ENCODE measurements at regions not wholly inside any gene's neighbourhood (a gene's known extent, or its start where the extent isn't known, plus 50 kb on each side); places are given as distances from the start of the nearest gene placed in this dataset.

DNA sequence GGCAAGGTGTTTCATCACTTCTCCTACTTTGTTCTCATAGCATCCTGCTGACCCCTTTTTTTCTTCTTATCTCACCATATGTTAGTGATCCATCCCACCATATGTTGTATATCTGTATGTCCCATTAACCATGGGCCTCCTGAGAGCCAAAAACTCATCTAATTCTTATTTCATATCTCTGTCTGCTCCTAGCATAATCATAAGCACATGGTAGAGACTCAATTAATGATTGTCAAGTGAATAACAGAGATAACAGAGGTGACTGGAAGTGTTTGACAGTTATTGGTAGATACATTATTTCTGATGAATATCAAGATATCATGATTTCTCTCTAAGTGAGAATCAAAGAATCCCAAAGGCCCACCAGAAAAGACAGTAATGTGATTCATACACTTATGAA lies 138.1 kb upstream of the MPPED2 start:
- in situ Hi-C loops (cut with MboI; ENCODE audit: low sequenced_read_pairs): no loop called here
- no peak for DNase-seq (ENCODE audit: low spot score in 2 of 2)
- H3K36me3 ChIP-seq (replicated peaks): no peaks in the 10 kb centered on the region
- no peaks in the 10 kb centered on the region for H3K4me1 ChIP-seq
- H3K9me3 ChIP-seq: no peaks in the 10 kb centered on the region
- H3K27me3 ChIP-seq (ENCODE audit: low read depth): no peaks in the 10 kb centered on the region
- no peak overlapping the region for H3K4me3 ChIP-seq

DNA sequence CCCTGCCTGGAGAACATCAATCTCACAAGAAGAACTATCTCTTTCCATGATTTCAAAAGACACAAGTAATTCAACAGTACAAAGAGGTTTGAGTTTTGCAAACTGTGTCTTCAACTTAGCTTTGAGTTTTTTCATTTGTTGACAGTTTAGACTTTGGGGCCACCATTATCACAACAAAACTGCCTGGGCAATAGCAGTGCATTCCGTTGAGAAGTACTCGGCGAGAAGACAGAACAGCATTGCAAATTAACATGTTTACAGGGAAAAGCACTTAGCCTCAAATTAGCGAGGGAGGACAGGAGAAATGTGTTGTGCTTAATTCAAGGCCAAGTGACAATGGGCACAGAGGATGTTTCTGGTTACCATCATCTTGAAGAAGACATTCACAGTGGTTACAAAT lies 133.2 kb upstream of the MPPED2 start:
- in situ Hi-C loops (cut with MboI; ENCODE audit: low sequenced_read_pairs): no loop called here
- Histone ChIP-seq H3K9me3 (no peaks in the 10 kb centered on the region), H3K27me3 (ENCODE audit: low read depth) (no peaks in the 10 kb centered on the region), H3K4me3 (no peak overlapping the region), H3K4me1 (no peaks in the 10 kb centered on the region), H3K36me3 (replicated peaks) (no peaks in the 10 kb centered on the region)
- no peak for DNase-seq (ENCODE audit: low spot score in 2 of 2)

DNA sequence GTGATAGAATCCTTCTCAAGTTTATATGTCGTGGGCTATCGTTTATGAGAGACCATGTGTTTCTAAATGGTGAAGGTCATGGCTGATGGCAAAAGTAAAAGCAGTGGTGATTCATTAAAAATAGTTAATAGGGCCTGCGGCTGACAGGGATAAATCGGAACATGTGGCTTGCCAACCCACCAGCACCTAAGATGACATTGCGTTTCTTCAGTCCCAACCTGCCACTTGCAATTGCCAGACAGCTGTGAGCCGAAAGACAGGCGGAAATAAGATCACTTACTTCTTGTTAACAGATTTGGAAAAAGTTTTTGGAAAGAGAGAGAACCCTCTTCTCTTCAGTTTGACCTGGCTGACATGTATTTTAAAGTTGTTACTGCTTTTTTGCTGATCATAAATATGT lies 131.5 kb upstream of the MPPED2 start:
- H3K27me3 ChIP-seq (ENCODE audit: low read depth): no peaks in the 10 kb centered on the region
- H3K4me3 ChIP-seq: no peak overlapping the region
- in situ Hi-C loops (cut with MboI; ENCODE audit: low sequenced_read_pairs): no loop called here
- no peaks in the 10 kb centered on the region for H3K9me3 ChIP-seq
- DNase-seq (ENCODE audit: low spot score in 2 of 2): no peak
- no peaks in the 10 kb centered on the region for H3K4me1 ChIP-seq
- no peaks in the 10 kb centered on the region for H3K36me3 ChIP-seq (replicated peaks)

DNA sequence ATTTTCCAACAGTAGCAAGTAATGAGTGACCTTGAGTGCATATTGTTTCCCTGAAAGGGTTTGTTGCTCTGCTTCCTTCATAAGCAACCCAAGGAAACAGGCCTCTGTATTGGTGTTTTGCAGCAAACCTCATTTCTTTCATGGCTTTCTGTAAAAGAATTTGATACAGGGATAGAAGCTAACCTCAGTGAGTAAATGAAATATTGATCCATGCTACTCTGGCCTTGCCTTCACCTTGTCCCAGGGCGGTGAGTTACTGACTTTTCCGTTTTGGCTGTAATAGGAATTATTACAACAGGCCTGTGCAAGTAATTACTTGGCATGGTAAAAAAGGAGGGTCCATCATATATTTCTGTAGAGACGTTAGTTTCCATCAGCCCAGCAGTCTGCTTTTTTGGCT lies 130.9 kb upstream of the MPPED2 start:
- H3K27me3 ChIP-seq (ENCODE audit: low read depth): no peaks in the 10 kb centered on the region
- H3K4me1 ChIP-seq: no peaks in the 10 kb centered on the region
- no peaks in the 10 kb centered on the region for H3K9me3 ChIP-seq
- no peaks in the 10 kb centered on the region for H3K36me3 ChIP-seq (replicated peaks)
- in situ Hi-C loops (cut with MboI; ENCODE audit: low sequenced_read_pairs): no loop called here
- DNase-seq (ENCODE audit: low spot score in 2 of 2): no peak
- H3K4me3 ChIP-seq: no peak overlapping the region

DNA sequence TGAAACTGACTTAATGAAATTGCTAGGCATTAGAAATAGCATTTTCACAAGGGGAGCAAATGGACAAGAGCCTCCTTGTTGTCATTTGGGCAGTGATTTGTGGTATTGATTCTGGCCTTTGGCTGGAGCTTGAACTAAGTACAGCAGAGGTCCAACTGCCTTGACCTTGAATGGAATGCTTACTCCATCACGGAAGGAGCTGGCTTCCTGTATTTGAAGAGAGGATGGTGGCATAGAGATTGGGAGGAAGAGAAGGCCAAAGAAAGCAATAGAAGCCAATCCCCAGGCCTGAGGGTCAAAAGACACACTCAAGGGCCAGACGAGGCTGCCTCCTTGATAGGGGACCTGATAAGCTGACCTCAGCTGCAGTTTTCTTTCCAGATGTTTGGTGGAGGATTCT lies 126.6 kb upstream of the MPPED2 start:
- Histone ChIP-seq H3K36me3 (replicated peaks) (no peaks in the 10 kb centered on the region), H3K4me3 (no peak overlapping the region), H3K27me3 (ENCODE audit: low read depth) (no peaks in the 10 kb centered on the region), H3K9me3 (no peaks in the 10 kb centered on the region), H3K4me1 (no peaks in the 10 kb centered on the region)
- in situ Hi-C loops (cut with MboI; ENCODE audit: low sequenced_read_pairs): no loop called here
- no peak for DNase-seq (ENCODE audit: low spot score in 2 of 2)

DNA sequence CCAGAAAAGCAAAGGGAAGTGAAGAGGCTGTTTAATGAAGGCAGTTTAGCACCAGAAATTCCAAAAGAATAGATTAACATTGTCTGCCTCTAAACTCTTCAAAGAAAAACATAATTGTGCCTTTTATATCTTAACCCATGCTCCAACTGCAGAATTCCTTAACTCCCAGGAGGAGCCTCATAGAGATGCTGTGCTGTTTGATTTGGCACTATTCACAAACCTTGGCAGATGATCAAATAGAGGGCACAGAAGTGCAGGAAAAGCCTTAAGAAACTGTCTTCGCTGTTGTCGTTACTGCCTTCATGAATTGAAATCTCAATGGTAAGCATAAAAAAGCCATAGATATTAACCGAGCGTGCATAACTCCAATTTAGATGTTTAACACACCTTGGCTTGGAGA lies 124.1 kb upstream of the MPPED2 start:
- Histone ChIP-seq H3K4me3 (no peak overlapping the region), H3K9me3 (no peaks in the 10 kb centered on the region), H3K36me3 (replicated peaks) (no peaks in the 10 kb centered on the region), H3K27me3 (ENCODE audit: low read depth) (no peaks in the 10 kb centered on the region), H3K4me1 (peaks cover 3% of the 10 kb centered on the region)
- in situ Hi-C loops (cut with MboI; ENCODE audit: low sequenced_read_pairs): no loop called here
- no peak for DNase-seq (ENCODE audit: low spot score in 2 of 2)

DNA sequence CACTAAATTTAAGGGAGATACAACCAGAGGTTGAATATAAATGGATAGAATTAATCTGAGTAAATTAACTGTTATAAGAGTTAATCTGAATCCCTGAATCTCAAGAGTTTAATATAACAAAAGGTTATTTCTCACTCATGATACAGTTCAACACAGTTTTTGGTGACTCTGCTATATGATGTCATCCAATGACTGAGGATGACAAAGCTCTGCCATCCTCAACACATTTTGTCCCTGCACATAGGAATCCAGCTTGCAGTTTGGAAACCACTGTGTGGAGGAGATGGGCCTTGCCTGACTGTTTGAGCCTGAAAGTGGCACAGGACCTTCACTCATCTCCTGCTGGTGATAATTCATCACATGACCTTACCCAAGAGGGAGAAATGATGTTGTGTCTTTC lies 121.0 kb upstream of the MPPED2 start:
- H3K4me1 ChIP-seq: peaks cover 3% of the 10 kb centered on the region
- no peaks in the 10 kb centered on the region for H3K27me3 ChIP-seq (ENCODE audit: low read depth)
- no peaks in the 10 kb centered on the region for H3K36me3 ChIP-seq (replicated peaks)
- in situ Hi-C loops (cut with MboI; ENCODE audit: low sequenced_read_pairs): no loop called here
- H3K4me3 ChIP-seq: no peak overlapping the region
- DNase-seq (ENCODE audit: low spot score in 2 of 2): no peak
- H3K9me3 ChIP-seq: no peaks in the 10 kb centered on the region

DNA sequence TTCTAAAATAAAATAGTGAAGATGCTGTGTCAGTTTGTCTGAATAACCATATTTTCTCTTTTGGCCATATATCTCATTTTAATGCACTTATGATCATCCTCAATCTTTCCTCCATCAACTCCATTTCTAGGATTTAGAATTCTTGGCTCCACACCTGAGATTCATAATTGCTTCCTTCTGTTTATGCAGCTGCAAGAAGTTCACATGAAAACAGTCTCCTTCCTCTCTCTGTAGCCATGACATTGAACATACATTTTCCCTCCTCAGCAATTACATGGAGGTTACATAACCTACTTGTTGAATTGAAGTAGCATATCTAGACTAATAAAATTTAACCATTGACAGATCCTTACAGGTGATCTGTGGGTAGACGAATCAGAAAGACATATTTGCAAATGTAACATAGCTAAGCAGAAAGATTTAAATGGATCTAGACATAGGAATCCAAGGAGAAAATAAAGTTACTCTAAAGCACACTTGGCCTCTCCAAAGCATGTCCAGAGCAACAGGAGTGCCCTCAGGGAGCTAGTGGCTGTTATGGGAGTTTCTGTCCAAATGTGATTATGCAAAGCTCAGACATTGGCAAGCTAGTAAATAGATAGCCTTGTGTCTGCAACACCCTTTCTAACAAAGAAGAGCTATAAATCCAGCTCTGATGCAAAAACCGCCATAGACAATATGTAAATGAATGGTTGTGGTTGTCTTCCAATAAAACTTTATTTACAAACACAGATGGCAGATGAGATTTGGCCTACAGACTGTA lies 119.9 kb upstream of the MPPED2 start:
- H3K4me1 ChIP-seq: peaks cover 3% of the 10 kb centered on the region
- peak; percentile 56 to 77 for DNase-seq (ENCODE audit: low spot score in 2 of 2)
- H3K36me3 ChIP-seq (replicated peaks): no peaks in the 10 kb centered on the region
- no peaks in the 10 kb centered on the region for H3K27me3 ChIP-seq (ENCODE audit: low read depth)
- H3K4me3 ChIP-seq: no peak overlapping the region
- H3K9me3 ChIP-seq: no peaks in the 10 kb centered on the region
- in situ Hi-C loops (cut with MboI; ENCODE audit: low sequenced_read_pairs): no loop called here

DNA sequence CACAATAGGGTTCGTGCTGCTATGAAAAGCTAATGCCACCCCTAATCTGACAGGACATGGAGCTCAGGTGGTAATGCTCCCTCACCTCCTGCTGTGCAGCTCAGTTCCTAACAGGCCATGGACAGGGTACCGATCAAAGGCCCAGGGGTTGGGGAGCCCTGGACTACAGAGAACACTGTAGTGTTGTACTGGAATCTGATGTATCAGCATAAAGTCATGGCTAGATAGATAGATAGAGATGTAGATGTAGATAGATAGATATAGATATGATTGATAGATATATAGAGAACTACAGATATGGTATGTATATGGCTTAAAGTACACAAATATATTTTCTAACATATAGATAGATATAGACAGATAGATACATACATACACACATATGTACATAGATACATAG lies 112.3 kb upstream of the MPPED2 start:
- H3K27me3 ChIP-seq (ENCODE audit: low read depth): no peaks in the 10 kb centered on the region
- in situ Hi-C loops (cut with MboI; ENCODE audit: low sequenced_read_pairs): no loop called here
- no peaks in the 10 kb centered on the region for H3K36me3 ChIP-seq (replicated peaks)
- DNase-seq (ENCODE audit: low spot score in 2 of 2): no peak
- H3K9me3 ChIP-seq: no peaks in the 10 kb centered on the region
- no peak overlapping the region for H3K4me3 ChIP-seq
- no peaks in the 10 kb centered on the region for H3K4me1 ChIP-seq

DNA sequence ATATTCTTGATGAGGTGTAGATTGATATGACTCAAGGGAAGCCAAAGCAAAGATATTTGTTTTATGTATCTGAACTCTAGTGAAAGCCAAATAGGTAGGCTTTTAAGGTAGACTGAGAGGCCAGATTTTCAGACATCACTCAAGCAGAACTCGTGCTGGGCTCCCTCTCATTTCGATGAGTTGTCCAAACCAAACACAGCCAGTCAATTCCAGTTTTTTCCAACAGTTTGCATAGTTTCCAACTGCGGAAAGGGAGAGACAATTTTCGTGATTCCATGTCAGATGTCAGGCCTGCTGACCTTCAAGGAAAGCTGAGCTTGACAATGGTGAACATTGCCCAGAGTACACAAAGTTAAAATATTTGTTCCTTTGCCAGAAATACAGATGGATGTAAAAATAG lies 110.9 kb upstream of the MPPED2 start:
- Histone ChIP-seq H3K4me1 (no peaks in the 10 kb centered on the region), H3K4me3 (no peak overlapping the region), H3K9me3 (no peaks in the 10 kb centered on the region), H3K27me3 (ENCODE audit: low read depth) (no peaks in the 10 kb centered on the region), H3K36me3 (replicated peaks) (no peaks in the 10 kb centered on the region)
- no peak for DNase-seq (ENCODE audit: low spot score in 2 of 2)
- in situ Hi-C loops (cut with MboI; ENCODE audit: low sequenced_read_pairs): no loop called here

DNA sequence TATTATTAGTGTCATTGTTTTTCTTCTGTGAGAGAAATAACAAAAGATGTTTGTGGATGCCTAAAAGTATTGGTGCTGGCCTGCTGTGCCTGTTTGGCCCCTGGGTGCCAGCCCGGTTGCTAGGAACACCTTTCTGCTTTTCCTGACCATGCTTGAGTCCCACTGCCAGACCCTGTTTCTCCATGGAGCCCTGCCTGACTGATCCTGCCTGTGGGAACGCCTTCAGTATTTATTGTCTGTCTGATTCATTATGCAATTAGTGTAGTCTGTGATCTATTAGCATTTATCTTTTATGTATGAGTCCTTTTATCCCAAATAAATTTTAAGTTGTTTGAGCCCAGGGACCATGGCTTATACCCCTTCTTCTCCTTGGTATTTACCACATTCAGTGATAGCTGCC lies 98.6 kb upstream of the MPPED2 start:
- no peak for DNase-seq (ENCODE audit: low spot score in 2 of 2)
- Histone ChIP-seq H3K36me3 (replicated peaks) (no peaks in the 10 kb centered on the region), H3K4me3 (no peak overlapping the region), H3K27me3 (ENCODE audit: low read depth) (no peaks in the 10 kb centered on the region), H3K9me3 (no peaks in the 10 kb centered on the region), H3K4me1 (no peaks in the 10 kb centered on the region)
- in situ Hi-C loops (cut with MboI; ENCODE audit: low sequenced_read_pairs): no loop called here

DNA sequence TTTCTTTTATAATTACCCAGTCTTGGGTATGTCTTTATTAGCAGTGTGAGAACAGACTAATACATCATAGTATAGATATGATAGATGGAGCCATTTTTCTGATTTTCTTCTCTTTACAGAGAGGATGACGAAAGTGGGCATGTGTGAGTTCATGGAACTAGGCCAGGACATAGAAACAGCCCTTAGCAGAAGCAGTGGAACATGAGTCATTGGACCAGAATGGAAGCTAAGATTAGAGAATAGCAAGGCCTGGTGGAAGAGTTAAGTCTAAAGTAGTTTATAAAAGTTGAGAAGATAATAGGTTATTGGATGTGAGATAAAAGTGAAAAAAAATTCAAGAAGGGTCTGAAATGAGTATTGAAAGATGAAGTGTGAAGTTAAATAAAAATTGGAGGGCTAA lies 97.0 kb upstream of the MPPED2 start:
- no peaks in the 10 kb centered on the region for H3K4me1 ChIP-seq

DNA sequence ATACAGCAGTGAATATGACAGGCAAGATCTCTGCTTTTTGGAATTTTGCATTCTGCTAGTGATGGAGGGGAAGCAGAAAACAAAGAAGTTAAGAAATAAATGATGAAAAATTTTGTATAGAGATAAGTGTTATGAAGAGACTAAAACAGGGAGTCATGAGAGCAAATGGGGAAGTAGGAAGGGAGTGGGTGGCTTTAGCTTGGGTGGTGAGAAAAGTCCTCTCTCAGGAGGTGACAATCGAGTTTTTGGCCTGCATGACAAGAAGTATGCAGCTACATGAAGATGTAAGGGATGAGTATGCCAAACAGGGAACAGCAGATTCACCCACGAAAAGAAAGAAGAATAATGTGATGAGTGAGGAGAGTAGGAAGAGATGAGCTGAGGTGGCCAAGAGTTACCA lies 80.7 kb upstream of the MPPED2 start:
- H3K36me3 ChIP-seq (replicated peaks): no peaks in the 10 kb centered on the region
- H3K9me3 ChIP-seq: no peaks in the 10 kb centered on the region
- H3K4me1 ChIP-seq: no peaks in the 10 kb centered on the region
- no peak for DNase-seq (ENCODE audit: low spot score in 2 of 2)
- in situ Hi-C loops (cut with MboI; ENCODE audit: low sequenced_read_pairs): no loop called here
- H3K27me3 ChIP-seq (ENCODE audit: low read depth): no peaks in the 10 kb centered on the region
- no peak overlapping the region for H3K4me3 ChIP-seq

More for the DNA sequence above, 97.0 kb upstream of the MPPED2 start:
- DNase-seq (ENCODE audit: low spot score in 2 of 2): no peak
- H3K9me3 ChIP-seq: no peaks in the 10 kb centered on the region
- H3K4me3 ChIP-seq: no peak overlapping the region
- no peaks in the 10 kb centered on the region for H3K36me3 ChIP-seq (replicated peaks)
- no peaks in the 10 kb centered on the region for H3K27me3 ChIP-seq (ENCODE audit: low read depth)
- in situ Hi-C loops (cut with MboI; ENCODE audit: low sequenced_read_pairs): no loop called here

DNA sequence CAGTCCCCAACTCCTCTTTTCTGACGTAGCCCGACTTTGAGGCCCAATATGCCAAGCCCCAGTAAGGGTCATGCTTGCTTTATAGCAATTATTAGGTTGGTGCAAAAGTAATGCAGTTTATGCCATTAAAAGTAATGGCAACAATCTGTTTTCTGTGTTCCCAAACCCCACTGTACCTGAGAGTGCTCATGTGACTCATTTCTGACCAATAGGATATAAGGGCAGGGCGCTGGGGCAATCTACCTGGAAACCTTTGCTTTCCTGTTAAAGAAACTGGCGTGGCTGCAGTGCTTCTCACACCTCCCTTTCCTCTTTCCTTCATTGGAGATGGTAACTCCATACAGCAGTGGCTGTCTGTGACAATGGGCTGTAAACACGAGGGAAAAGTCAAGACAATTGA lies 78.9 kb upstream of the MPPED2 start:
- DNase-seq (ENCODE audit: low spot score in 2 of 2): no peak
- Histone ChIP-seq H3K36me3 (replicated peaks) (no peaks in the 10 kb centered on the region), H3K9me3 (no peaks in the 10 kb centered on the region), H3K27me3 (ENCODE audit: low read depth) (no peaks in the 10 kb centered on the region), H3K4me3 (no peak overlapping the region), H3K4me1 (no peaks in the 10 kb centered on the region)
- in situ Hi-C loops (cut with MboI; ENCODE audit: low sequenced_read_pairs): no loop called here

DNA sequence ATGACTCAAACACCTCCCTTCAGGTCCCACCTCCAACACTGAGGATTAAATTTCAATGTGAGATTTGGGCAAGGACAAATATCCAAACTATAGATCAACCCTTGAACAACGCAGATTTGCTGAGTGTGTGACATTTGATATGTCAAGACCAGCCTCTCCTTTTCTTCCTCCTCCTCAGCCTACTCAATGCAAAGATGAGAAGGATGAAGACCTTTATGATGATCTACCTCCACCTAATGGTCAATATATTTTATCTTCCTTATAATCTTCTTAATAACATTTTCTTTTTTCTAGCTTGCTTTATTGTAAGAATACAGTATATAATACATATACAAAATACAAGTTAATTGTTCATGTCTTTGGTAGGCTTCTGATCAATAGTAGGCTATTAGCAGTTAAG lies 67.5 kb upstream of the MPPED2 start:
- Histone ChIP-seq H3K9me3 (no peaks in the 10 kb centered on the region), H3K36me3 (replicated peaks) (no peaks in the 10 kb centered on the region), H3K27me3 (ENCODE audit: low read depth) (no peaks in the 10 kb centered on the region), H3K4me3 (no peak overlapping the region), H3K4me1 (no peaks in the 10 kb centered on the region)
- in situ Hi-C loops (cut with MboI; ENCODE audit: low sequenced_read_pairs): no loop called here
- DNase-seq (ENCODE audit: low spot score in 2 of 2): no peak
